AML-193 (cell line): ENCODE measurements at regions not wholly inside any gene's neighbourhood (a gene's known extent, or its start where the extent isn't known, plus 50 kb on each side); places are given as distances from the start of the nearest gene placed in this dataset.
"Not testable (repeated sequence)": the region's sequence is repeated elsewhere in the genome, so short reads cannot be mapped to it uniquely, and the experiment has no call there.

Experiments used
- DNase-seq, 2 experiments: peaks; one replicate each; lab custom pipeline; 2025; lab: John Stamatoyannopoulos, UW

DNA sequence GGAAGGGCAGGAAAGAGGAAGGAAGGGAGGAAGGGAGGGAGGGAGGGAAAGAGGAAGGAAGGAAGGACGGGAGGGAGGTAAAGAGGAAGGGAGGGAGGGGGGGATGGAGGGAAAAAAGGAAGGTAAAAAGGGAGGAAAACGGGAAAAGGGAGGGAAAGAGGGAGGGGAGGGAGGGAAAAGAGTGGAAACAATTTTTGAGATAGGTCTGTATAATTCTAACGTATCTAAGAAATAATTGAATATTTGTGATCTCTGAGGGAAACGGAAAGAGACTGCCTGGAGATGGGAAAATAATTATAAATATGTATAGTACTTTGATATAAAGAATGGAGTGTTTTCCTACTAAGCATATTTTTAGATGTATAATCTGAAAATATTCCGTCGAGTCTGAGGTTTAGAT, 158.2 kb upstream of the FOXK1 start:
- DNase-seq = no peak

DNA sequence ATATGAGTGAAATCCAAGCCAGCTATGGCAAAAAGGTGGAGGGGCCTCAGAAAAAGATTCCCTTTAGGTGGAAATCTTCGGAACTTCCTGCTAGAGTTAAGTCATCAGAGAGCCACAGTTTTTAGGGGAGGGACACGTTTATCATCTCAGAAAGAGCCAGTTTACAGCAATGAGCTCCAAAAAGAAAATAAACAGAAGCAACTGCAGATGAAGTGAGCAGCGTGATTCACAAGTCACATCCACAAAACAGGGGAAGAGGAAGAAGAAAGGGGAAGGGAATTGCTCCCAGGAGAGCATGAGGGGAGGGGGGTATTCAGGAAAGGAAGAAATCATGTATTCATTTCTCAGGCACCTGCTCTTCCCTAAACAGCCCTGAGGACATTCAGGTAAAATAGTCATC, 156.2 kb upstream of the FOXK1 start:
- DNase-seq = no peak

DNA sequence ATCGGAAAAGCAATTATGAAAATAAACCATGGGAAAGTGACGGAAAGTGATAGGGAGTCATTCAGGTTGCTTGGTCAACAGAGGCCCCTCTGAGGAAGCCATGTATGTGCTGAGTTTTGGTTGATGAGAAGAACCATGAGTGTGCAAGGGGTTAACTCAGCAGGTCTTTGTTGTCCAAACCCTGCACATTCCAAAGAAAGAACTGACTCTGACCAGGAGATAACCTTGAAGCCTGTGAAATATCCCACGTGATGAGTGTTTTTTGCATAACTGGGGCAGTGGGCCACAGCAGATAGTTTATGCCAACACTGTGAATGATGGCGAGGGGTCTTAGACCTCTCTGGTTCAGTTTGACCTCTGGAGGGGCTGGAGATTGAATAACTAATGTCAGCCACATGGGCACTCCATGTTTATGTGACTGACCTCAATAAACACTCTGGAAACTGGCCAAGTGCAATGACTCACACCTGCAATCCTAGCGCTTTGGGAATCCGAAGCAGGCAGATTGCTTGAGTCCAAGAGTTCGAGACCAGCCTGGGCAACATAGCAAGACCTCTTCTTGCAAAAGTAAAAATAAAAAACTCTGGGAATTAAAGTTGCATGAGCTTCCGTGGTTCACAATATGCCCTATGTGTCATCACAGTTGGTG, 154.0 kb upstream of the FOXK1 start:
- no peak for DNase-seq

DNA sequence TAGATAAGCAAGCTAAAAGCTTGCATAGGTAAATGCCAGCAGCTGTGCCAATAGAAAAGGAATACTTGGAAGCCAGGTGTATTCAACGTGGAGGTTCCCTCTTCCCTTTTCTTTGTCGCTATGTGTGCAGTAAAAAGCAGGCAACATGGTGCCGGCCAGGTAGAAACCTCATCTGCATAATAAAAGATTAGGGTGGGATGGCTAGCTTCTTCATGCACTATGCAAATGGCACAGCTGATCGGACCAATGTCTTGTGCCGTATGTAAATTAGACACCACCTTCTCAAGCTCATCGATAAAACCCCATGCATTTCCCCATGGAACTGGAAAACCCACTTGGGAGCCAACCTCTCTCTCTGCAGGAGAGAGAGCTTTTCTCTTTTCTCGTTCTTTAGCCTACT, 150.9 kb upstream of the FOXK1 start:
- no peak for DNase-seq

DNA sequence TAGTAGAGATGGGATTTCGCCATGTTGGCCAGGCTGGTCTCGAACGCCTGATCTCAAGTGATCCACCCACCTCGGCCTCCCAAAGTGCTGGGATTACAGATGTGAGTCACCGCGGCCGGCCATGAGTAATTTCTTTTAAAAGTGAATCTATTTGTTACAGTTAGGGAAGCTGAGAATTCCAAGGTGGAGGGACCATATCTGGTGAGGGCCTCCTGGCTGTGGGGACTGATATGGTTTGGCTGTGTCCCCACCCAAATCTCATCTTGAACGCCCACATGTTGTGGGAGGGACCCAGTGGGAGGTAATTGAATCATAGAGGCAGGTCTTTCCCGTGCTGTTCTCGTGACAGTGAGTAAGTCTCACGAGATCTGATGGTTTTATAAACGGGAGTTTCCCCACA, 148.8 kb upstream of the FOXK1 start:
- not testable (repeated sequence) for DNase-seq

DNA sequence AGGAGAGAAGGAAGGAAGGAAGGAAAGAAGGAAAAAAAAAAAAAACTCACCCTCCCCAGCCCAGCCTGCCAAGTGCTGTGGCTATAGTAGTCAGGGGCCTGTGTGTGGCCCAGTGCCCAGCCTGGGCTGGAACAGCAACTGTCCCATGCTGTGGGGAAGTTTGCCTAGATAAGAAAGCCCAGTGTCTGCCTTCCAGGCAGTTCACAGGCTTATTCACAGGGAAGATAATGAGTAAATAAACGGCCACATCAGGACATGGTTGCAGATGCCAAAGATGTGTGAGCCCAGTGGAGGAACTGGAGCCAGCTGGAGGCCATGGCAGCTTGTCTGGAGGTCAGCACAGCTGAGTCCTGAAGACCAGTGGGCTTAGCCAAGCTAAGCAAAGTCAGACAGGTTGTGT, 132.4 kb upstream of the FOXK1 start:
- no peak for DNase-seq

DNA sequence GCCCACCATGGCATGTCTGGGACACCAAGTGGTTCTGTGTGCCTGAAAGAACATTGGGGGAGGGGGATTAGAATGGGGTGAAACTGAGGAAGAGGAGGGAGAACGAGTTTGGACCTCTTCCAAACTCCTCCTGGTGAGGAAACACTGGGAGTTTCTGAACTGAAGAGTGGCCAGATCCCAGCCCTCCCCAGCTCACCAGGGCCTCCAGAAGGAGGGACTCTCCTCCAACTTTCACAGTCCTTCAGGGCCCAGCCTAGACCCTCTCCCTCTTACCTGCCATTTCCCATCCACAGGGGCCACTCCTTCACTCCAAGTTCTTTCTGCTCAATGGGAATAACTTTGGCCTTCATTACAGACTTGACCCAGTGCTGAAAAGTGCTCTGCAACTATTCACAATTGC, 132.0 kb upstream of the FOXK1 start:
- DNase-seq = no peak

DNA sequence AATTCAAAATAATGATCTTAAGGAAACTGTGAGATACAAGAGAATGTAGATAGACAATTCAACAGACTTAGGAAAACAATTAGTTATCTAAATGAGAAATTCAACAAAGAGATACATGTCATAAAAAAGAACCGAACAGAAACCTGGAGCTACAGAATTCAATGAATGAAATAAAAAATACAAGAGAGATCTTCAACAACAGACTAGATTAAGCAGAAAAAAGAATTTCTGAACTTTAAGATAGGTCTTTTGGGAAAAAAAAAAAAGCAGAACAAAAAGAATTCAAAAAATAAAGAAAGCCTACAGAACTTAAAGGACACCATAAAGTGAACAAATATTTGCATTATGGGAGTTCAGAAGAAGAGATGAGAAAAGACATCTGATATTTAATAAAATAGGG, 129.1 kb upstream of the FOXK1 start:
- no peak for DNase-seq

DNA sequence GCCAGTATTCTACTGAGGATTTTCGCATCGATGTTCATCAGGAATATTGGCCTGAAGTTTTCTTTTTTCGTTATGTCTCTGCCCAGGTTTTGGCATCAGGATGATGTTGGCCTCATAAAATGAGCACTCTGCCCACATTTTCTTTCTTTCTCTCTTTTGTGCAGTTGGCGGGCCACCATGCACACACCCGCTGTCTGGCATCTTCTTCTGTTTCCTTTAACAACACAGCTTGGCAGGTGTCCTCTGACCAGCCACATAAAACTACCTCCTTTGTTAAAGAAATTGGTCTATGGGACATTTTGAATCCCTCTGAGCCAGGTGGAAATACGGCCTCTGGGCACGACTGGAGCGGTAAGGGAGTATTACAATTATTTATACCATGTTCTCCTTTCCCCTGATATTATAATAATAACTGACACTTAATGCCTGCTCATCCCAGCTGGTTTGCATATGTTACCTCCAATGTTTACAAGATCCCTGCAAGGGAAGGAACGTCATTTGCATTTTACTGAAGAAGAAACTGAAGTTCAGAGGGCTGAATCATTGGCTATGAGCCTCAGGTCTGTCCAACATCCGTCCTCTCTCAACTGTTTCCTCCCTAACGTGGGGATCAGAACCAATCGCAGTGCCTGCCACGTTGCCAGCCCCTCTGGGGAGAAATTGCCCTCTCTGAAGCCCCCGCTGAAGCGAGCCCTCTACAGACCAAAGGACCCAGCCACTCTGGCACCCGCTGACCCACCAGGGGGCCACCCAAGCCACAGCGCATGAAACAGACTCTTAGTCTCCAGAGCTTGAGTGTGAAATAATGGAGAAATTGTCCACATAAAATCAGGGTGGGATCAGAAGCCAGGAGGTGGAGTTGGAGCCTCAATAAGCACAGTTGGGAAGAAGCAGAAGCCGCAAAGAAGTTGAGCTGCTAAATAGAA, 125.0 kb upstream of the FOXK1 start:
- DNase-seq = no peak

DNA sequence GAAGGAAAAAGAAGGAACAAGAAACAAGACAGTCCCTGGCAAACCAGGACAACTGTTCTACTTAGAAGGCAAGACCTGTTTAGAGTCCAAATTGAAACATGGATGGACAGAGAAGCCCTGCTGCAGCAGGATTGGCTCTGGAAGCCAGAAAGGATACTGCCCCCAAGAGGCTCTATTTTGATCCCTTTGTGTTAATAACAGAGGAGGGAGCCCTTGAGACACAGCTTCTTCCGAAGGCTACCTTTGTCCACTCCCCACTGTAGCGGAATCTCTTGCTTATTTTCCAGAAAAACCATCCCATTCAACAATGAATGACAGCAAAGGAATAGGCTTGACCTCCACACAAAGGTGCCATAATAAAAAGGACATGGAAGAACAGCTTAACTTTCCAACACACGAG, 120.3 kb upstream of the FOXK1 start:
- no peak for DNase-seq

DNA sequence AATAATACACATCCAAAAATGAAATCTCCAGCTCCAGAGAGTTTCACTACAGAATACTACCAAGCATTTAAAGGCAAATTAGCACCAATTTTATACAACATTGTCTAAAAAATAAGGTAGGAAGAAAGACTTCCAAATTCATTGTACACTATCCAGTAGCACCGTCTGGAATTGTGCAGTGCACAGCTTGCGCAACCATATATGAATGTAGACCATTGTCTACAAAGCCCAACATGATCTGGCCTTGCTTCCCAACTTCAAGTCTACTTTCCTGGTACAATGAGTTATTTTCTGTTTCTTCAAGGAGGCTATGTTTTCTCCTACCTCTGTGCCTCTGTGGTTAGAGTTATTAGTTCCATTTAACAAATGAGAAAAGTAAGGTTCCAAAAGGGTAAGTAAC, 115.4 kb upstream of the FOXK1 start:
- DNase-seq = no peak

DNA sequence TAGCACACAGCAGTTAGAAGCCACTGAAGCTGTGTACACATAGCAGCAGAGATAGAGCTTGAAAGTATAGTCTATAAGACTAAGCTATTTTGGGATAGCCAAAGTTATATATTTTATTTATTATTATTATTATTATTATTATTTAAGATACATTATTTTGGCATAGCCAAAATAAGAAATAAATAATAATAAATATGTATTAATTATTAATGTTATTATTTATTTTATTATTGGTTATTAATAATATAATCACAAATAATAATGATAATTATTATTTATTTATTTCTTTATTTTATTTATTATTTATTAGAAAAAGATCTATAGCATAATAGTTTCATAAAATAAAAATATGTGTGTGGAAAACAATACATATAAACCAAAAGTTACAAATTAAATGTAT, 107.2 kb upstream of the FOXK1 start:
- no peak for DNase-seq

DNA sequence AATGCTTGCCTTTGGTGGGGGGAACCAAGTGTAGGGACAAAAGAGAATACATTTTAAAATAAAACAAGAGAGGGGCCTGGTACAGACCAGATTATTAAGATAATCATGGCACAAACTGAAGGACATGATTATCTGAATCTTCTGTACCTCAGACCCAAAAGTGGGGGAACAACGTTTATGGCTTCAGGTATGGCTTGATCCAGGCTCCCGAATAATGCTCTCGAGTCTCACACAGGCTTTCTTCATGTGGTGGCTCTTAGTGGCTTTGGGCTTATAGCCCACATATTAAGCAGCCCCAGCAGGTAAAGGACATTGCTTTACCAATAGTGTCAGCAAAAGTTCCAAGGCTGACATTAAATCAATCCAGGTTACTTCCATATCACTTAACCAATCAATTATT, 106.8 kb upstream of the FOXK1 start:
- DNase-seq = no peak

DNA sequence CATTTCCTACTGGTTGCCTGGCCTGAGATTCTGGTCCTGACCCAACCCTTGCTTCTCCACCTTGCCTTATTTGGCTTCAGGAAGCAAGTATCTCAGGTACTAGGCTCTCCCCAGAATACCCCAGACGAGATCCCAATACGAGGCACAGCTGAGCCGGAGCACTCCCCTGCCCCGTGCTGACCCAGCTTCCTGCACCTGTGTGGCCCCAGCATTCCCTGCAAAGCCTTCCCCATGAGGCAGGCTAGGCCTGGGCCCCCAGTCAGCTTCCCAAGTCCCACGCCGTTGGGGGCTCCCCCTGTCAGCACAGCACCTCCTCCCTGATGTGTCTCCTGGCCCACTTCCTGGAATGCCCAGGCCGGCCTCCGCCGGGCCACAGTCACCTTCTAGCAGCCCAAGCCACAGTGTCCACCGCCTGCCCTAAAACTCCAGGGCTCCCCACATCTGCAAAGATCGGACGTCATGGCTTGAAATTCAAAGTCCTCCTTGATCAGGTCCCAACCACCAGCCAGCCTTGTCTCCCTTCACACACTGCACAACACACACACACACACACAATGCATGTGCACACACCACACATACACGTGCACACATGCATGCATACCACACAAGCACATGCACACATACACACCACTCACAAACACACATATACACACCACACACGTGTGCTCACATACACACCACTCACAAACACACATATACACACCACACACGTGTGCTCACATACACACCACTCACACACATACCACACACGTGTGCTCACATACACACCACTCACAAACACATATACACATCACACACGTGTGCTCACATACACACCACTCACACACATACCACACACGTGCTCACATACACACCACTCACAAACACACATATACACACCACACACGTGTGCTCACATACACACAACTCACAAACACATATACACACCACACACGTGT, 78.9 kb upstream of the FOXK1 start:
- DNase-seq = no peak

DNA sequence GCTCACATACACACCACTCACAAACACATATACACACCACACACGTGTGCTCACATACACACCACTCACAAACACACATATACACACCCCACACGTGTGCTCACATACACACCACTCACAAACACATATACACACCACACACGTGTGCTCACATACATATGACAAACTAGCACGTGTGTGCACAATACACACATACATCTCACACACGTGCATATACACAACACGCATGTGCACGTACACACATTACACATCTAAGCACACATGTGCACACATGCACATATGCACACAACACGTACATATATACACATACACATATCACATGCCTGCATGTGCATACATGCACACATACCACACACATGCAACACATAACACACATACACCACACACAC, 78.3 kb upstream of the FOXK1 start:
- DNase-seq = no peak

DNA sequence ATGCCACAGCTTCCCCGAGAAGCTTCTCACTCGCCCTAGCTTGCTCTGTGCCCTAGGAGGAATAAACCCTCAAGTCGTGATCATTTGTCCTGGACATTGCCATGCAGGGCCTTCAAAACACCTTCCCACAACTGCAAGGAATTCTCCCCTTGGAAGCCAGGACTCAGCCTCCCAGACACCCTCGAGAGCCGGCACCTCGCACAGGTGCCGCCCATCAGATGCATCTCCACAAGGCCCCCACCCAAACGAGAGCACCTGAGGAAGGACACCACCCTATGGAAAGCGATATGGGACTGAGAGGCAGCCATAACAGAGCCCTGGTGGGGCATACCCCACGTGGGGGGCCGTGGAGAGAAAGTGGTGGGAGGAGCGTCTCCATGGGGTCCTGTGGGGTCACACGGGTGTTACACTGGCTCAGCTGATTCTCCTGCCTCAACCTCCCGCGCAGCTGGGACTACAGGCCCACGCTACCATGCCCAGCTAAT, 77.6 kb upstream of the FOXK1 start:
- no peak for DNase-seq

DNA sequence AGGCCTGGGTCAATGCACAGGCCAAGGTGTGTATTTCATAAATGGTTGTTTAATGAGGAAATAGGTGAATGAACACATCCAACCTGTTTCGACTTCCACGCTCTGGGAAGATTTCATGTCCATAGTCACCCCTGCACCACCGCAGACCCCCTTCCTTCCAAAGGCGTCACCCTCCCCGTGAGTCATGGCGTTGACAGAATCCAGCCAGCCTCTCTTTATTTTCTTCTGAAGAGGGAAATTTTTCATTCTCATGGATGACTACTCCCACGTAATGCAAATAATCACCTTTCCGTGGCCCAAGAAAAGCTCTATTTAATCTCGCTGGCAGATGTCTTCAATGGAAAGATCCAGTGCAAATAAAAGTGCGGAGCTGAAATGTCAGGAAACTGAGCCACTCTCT, 75.3 kb upstream of the FOXK1 start:
- no peak for DNase-seq

DNA sequence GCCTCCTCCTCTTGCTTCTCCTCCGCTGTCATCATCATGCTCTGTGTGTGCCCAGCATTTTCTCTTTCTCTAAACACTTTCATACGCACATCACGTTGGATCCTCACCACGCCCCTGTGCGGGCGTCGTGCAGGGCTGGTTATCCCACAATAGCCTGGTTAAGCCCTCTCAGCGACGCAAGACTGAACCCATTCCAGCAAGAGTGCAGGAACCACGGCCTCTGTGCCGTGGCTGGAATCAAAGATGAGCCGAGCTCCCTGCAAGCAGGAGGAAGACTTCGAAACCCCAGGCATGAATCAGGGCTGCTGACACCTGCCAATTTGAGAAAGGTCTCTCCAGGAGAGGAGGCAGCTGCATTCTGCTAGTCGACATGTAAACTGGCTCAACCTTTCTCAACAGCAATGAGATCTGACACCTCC, 74.8 kb upstream of the FOXK1 start:
- DNase-seq = no peak

DNA sequence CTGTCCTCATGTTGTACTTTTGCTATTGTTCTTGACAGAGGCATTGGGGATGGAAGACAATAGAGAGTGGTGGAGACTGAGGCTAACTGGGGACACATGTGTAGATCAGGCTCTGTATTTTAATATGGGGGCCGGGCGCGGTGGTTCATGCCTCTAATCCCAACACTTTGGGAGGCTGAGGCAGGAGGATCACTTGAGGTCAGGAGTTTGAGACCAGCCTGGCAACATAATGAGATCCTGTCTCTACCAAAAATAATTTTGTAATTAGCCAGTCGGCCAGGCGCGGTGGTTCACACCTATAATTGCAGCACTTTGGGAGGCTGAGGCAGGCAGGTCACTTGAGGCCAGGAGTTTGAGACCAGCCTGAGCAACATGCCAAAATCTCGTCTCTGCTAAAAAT, 72.5 kb upstream of the FOXK1 start:
- DNase-seq = not testable (repeated sequence)

DNA sequence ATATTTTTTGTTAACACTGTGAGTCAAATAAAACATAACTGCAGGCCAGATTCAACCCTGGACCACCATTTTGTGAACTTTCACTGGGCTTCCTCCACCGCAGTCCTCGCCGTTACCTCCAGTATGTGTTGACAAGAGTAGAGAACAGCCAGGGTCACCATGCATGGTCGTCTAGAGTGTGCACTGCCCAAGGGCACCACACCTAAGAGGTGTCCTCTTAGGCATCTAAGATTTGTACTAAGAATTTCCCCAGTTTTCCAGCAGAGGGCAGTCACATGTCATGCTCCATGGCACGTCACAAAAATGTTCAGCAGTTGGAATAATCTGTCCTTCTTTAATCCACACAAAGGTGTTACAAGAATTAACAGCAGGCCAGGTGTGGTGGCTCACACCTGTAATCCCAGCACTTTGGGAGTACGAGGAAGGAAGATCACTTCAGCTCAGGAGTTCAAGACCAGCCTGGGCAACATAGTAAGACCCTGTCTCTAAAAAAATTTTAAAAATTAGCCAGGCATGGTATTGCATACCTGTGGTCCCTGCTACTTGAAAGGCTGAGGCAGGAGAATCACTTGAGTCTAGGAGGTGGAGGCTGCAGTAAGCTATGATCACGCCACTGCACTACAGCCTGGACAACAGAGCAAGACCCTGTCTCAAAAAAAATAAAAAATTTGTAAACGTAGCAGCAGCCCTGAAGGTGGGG, 71.2 kb upstream of the FOXK1 start:
- peak; percentile 65 to 75 for DNase-seq

DNA sequence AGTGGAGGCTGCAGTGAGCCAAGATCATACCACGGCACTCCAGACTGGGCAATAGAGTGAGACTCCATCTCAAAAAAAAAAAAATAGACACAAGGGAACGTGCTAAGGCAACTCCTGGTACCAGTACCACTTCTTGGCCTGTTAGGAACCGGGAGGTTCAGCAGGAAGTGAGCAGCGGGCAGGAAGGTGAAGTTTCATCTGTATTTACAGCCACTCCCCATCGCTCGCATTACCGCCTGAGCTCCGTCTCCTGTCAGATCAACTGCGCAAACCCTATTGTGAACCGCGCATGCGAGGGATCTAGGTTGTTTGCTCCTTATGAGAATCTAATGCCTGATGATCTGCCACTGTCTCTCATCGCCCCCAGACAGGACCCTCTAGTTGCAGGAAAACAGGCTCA, 69.9 kb upstream of the FOXK1 start:
- DNase-seq = no peak
